ENCODE measurements at regions not wholly inside any gene's neighbourhood (a gene's known extent, or its start where the extent isn't known, plus 50 kb on each side); places are given as distances from the start of the nearest gene placed in this dataset.

DNA sequence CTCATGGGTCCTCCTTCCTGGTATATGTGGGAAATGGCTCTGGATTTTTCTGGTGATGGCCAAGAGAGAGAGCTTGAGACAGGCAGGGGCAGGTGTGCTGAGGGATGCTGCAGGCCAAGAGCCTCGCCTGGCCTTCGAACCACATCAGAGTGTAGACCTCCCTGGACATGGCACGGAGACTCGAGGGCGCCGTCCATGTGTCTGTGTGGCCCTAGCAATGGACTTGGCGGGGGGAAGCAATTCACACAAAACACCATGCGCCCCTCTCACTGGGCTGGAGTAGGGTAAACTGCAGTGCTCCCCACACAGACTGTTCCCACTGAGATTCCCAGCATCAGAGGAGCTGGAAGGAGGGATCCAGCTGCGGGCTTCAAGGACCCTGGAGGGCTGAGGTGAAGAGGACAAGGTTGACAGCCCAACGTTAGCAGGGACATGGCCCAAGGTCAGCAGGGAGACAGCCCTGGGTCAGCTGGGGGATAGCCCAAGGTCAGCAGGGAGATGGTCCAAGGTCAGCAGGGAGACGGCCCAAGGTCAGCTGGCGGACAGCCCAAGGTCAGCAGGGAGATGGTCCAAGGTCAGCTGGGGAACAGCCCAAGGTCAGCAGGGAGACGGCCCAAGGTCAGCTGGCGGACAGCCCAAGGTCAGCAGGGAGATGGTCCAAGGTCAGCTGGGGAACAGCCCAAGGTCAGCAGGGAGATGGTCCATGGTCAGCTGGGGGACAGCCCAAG lies 75.4 kb upstream of the HDAC4 start:
- Mint-ChIP-seq H3K4me3 (no peak overlapping the region), H3K27ac (no peak overlapping the region)

DNA sequence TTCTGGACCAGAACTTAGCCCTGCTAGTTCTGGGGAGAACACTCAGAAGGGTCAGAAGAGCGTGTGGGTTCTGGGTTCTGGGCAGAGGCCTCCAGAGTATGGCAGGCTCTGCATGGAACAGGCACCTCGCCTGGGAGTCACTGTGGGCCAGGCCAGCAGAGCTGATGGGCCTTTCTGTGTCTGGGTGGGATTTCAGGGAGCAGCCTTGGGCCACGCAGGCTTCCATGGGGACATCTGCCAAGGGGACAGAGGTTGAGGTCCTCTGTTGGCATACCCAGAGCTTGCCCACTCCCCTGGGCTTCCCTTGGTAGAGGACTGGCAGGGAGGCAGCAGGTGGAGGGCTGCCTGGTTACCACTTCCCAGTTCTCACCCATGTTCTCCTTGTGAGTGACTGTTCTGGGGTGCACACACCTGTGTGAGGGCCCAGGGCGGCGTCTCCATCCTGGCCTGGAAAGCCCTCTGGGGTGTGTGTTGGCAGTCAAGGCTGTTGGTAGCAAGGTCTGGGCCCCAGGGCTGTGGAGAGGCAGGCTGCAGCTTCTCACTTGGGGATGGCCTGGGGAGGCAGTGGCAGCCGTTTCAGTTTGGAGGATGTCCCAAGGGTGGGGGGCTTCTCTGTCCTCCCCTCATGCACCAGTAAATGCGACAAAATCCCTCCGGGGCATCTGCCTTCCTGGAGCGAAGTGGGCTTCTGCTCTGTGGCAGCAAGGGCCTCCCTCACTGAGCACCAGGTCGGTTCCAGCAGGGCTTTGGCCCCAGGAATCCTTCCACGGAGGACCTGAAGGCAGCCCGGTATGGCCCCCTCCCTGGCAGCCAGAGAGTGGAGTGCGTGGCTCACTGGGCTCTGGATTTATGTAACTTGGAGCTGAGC lies 74.6 kb upstream of the HDAC4 start:
- Mint-ChIP-seq H3K4me3 (no peak overlapping the region), H3K36me3 (ENCODE audit: low read depth) (no peaks in the 10 kb centered on the region), H3K27ac (no peak overlapping the region), H3K9me3 (no peaks in the 10 kb centered on the region), H3K27me3 (ENCODE audit: low read depth) (peaks cover 8% of the 10 kb centered on the region), H3K4me1 (no peaks in the 10 kb centered on the region)
- TF ChIP-seq, protein P1, sequence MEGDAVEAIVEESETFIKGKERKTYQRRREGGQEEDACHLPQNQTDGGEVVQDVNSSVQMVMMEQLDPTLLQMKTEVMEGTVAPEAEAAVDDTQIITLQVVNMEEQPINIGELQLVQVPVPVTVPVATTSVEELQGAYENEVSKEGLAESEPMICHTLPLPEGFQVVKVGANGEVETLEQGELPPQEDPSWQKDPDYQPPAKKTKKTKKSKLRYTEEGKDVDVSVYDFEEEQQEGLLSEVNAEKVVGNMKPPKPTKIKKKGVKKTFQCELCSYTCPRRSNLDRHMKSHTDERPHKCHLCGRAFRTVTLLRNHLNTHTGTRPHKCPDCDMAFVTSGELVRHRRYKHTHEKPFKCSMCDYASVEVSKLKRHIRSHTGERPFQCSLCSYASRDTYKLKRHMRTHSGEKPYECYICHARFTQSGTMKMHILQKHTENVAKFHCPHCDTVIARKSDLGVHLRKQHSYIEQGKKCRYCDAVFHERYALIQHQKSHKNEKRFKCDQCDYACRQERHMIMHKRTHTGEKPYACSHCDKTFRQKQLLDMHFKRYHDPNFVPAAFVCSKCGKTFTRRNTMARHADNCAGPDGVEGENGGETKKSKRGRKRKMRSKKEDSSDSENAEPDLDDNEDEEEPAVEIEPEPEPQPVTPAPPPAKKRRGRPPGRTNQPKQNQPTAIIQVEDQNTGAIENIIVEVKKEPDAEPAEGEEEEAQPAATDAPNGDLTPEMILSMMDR (IDR thresholded peaks at IDR 0.05; ENCODE audit: unreplicated experiment in 3 of 3): no peak

More for the DNA sequence above, 75.4 kb upstream of the HDAC4 start:
- H3K9me3 Mint-ChIP-seq: no peaks in the 10 kb centered on the region
- no peaks in the 10 kb centered on the region for H3K4me1 Mint-ChIP-seq
- H3K36me3 Mint-ChIP-seq (ENCODE audit: low read depth): no peaks in the 10 kb centered on the region
- TF ChIP-seq, protein P1 (IDR thresholded peaks at IDR 0.05; ENCODE audit: unreplicated experiment in 3 of 3): no peak
- peaks cover 8% of the 10 kb centered on the region for H3K27me3 Mint-ChIP-seq (ENCODE audit: low read depth)

DNA sequence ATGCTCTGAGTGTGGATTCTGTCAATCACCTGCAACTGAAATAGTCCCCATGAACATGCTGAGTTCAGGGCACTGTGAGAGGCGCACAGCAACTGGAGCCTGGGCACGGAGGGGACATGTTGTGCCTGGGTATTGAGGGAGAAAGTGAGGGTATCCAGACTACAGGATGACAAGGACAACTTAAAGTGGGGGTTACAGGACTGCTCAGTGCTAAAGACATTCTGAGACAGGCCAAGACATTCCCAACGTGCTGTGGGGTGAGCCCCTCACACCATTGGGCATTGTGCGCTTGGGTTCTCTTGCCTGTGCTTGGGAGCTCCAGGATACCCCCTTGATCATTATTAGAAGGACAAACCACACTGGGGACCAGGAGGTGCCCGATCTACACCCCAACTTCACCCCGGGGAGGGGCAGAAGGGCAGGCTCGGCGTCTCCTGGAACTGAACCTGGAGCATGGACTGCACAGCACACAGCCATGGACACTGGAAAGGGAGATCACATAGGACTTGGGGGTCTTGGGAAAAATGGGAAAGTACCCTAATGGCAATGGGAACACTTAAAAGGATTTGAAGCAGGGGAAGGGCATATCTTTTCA lies 72.5 kb upstream of the HDAC4 start:
- Mint-ChIP-seq H3K27ac (no peak overlapping the region), H3K4me1 (no peaks in the 10 kb centered on the region), H3K4me3 (no peak overlapping the region), H3K36me3 (ENCODE audit: low read depth) (no peaks in the 10 kb centered on the region), H3K27me3 (ENCODE audit: low read depth) (peaks cover 14% of the 10 kb centered on the region), H3K9me3 (peaks cover 3% of the 10 kb centered on the region)
- TF ChIP-seq, protein P1 (IDR thresholded peaks at IDR 0.05; ENCODE audit: unreplicated experiment in 3 of 3): no peak

DNA sequence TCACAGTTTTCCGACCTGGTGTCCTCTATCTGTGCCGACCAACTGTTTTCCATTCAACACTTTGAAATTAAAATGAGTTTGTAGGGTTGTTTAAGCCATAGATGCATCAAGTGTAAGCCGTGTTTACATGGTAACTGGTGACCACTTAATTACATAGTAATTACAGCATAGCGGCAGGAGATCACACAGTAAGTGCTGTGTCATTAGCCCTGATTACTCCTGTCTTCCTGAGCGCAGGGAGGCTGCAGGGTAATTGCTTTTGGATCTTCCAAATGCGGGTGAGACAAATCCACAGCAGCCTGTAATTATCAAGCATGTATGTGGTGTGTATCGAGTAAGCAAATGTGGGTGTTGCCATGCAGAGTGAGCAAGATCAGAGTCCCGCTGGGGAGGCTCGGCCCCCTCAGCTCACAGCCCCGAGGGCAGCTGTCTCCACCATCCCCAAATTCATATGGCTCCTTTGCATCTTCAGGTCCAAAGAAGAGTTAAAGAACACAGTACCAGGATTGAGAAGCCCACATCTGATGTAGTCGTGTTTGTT lies 71.5 kb upstream of the HDAC4 start:
- H3K9me3 Mint-ChIP-seq: peaks cover 3% of the 10 kb centered on the region
- H3K4me3 Mint-ChIP-seq: no peak overlapping the region
- no peaks in the 10 kb centered on the region for H3K36me3 Mint-ChIP-seq (ENCODE audit: low read depth)
- TF ChIP-seq, protein P1 (IDR thresholded peaks at IDR 0.05; ENCODE audit: unreplicated experiment in 3 of 3): no peak
- H3K27me3 Mint-ChIP-seq (ENCODE audit: low read depth): peaks cover 14% of the 10 kb centered on the region
- H3K27ac Mint-ChIP-seq: no peak overlapping the region
- H3K4me1 Mint-ChIP-seq: no peaks in the 10 kb centered on the region

DNA sequence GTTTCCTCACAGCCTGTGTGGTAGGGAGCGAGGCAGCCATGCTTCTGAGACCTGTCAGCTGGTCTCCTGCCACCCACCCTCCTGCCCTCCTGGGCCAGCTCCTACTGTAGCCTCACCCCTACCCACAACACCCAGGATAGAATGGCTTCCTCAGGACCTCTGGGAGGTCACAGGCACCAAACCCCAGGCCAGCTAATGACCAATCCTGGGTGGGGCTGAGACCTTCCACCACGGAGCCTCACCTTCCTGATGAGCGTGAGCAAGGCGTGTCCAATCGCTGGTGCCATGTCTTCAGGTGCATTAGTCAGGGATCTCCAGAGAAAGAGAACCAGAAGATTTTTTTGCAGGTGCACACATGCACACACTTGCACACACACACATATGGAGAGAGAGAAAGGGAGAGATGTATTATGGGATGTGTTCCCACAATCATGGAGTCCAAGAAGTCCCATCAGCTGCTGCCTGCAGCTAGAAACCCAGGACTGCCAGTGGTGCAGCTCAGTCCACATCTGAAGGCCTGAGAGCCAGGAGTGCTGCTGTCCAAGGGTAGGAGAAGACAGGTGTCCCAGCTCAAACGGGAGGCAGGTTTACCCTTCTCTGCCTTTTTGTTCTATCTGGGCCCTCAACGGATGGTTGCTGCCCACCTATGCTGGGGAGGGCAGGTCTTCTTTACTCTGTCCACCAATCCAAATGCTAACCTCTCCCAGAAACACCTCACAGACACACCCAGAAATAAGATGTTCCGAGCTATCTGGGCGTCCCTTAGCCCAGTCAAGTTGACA lies 70.4 kb upstream of the HDAC4 start:
- Mint-ChIP-seq H3K9me3 (peaks cover 3% of the 10 kb centered on the region), H3K4me1 (no peaks in the 10 kb centered on the region), H3K36me3 (ENCODE audit: low read depth) (no peaks in the 10 kb centered on the region), H3K27ac (no peak overlapping the region), H3K27me3 (ENCODE audit: low read depth) (peaks cover 14% of the 10 kb centered on the region), H3K4me3 (no peak overlapping the region)
- TF ChIP-seq, protein P1 (IDR thresholded peaks at IDR 0.05; ENCODE audit: unreplicated experiment in 3 of 3): no peak

Data from nephron (organoid).